Sigmoid colon (tissue), 4 donors: ENCODE measurements at regions not wholly inside any gene's neighbourhood (a gene's known extent, or its start where the extent isn't known, plus 50 kb on each side); places are given as distances from the start of the nearest gene placed in this dataset.

Experiments used
- CTCF ChIP-seq, 4 experiments: fragments of 450-650 bp in 3 of 4; fragments of 200-600 bp in 1 of 4; IDR thresholded peaks; one replicate each; pipeline ENCODE4 v1.5.1; 2016 to 2019; ENCODE audit warnings: antibody characterized with exemption in 4 of 4, mild to moderate bottlenecking in 3 of 4, moderate library complexity in 2 of 4
- POLR2AphosphoS5 ChIP-seq, 4 donors: sonication (generic); formaldehyde crosslinking; IDR thresholded peaks; one replicate each; pipeline ENCODE4 v1.6.1; 2017; ENCODE audit warnings: antibody characterized with exemption in 4 of 4

- TF ChIP-seq CTCF (IDR thresholded peaks at IDR 0.05) (no peak), POLR2AphosphoS5 (IDR thresholded peaks at IDR 0.05) (no peak)
Observed at GRCh38 chr5:56466136-56466816, 233.1 kb upstream of the ANKRD55 start.
